K562 (cell line): ENCODE measurements at regions not wholly inside any gene's neighbourhood (a gene's known extent, or its start where the extent isn't known, plus 50 kb on each side); places are given as distances from the start of the nearest gene placed in this dataset.

Experiments used
- C11orf30 ChIP-seq: fragments of 450-650 bp; IDR thresholded peaks from 2 replicates; pipeline ENCODE4 v1.6.1; 2016; ENCODE audit warnings: low read depth, mild to moderate bottlenecking
- CBFB ChIP-seq: sonication (generic); formaldehyde crosslinking; IDR thresholded peaks from 2 replicates; pipeline ENCODE4 v1.4.0; 2020; ENCODE audit warnings: mild to moderate bottlenecking, missing genetic modification reagents
- EZH2 ChIP-seq: IDR thresholded peaks from 2 replicates; pipeline ENCODE4 v1.6.1; 2012; ENCODE audit warnings: low read depth, mild to moderate bottlenecking, inconsistent platforms, low read length, borderline replicate concordance
- GABPA ChIP-seq: fragments of 200-800 bp; sonication (Bioruptor generic); conservative IDR thresholded peaks from 2 replicates; pipeline ENCODE4 v1.6.1; 2016; ENCODE audit warnings: low read depth, missing genetic modification characterization, missing compliant biosample characterization
- HDAC6 ChIP-seq: IDR thresholded peaks from 2 replicates; pipeline ENCODE4 v1.6.1; 2012; ENCODE audit warnings: low read depth, mild to moderate bottlenecking, control low read depth, inconsistent platforms, low read length, moderate library complexity
- JUN ChIP-seq, 2 experiments: sonication (generic) in 1 of 2; formaldehyde crosslinking in 1 of 2; IDR thresholded peaks; 2 replicates each; pipeline versions ENCODE4 v1.6.1 to v1.8.0; 2012 to 2022; ENCODE audit warnings: borderline replicate concordance in 2 of 2, mild to moderate bottlenecking in 2 of 2, improper control_type of control experiment in 1 of 2, low read depth in 1 of 2, low read length in 1 of 2, missing genetic modification reagents in 1 of 2
- NFXL1 ChIP-seq: fragments of 450-650 bp; formaldehyde crosslinking; IDR thresholded peaks from 2 replicates; pipeline ENCODE4 v1.4.0; 2021; ENCODE audit warnings: mild to moderate bottlenecking
- RAD21 ChIP-seq, 2 experiments: fragments of 250-450 bp in 1 of 2; fragments of 450-650 bp in 1 of 2; sonication (Bioruptor Pico) in 1 of 2; formaldehyde crosslinking in 1 of 2; IDR thresholded peaks in 1 of 2; conservative IDR thresholded peaks in 1 of 2; 2 replicates each; pipeline versions ENCODE4 v1.4.0 to v1.8.0; 2020 to 2022; ENCODE audit warnings: mild to moderate bottlenecking in 2 of 2, moderate library complexity in 1 of 2
- RBM14 ChIP-seq: fragments of 200-400 bp; formaldehyde crosslinking; IDR thresholded peaks from 2 replicates; pipeline ENCODE4 v1.6.1; 2018; ENCODE audit warnings: low read depth, mild to moderate bottlenecking, low read length, moderate library complexity, borderline replicate concordance; ENCODE audit not compliant: insufficient read depth
- RBM39 ChIP-seq: fragments of 200-400 bp; formaldehyde crosslinking; optimal IDR thresholded peaks from 2 replicates; pipeline ENCODE3; 2018; ENCODE audit warnings: low read depth, low read length
- ZBTB7A ChIP-seq: IDR thresholded peaks from 2 replicates; pipeline ENCODE4 v1.6.1; 2011; ENCODE audit warnings: low read depth, mild to moderate bottlenecking, low read length, moderate library complexity, borderline replicate concordance; ENCODE audit not compliant: control insufficient read depth
- ZKSCAN3 ChIP-seq: fragments of 250-450 bp; sonication (Bioruptor Pico); IDR thresholded peaks from 2 replicates; pipeline ENCODE4 v1.4.0; 2020
- TF ChIP-seq, protein P1 (sequence below): sonication (generic); formaldehyde crosslinking; IDR thresholded peaks from 2 replicates; pipeline ENCODE4 v1.9.0; 2022; ENCODE audit warnings: mild to moderate bottlenecking, missing genetic modification reagents
- TF ChIP-seq, protein P2 (sequence below), 3 experiments: IDR thresholded peaks in 2 of 3; conservative IDR thresholded peaks in 1 of 3; 2 replicates each; pipeline ENCODE4 v1.5.1; 2011 to 2012; ENCODE audit warnings: low read length in 3 of 3, mild to moderate bottlenecking in 3 of 3, control low read depth in 2 of 3, improper control_type of control experiment in 1 of 3, inconsistent platforms in 1 of 3, low read depth in 1 of 3, mixed read lengths in 1 of 3, moderate library complexity in 1 of 3; ENCODE audit not compliant: insufficient read depth in 2 of 3

DNA sequence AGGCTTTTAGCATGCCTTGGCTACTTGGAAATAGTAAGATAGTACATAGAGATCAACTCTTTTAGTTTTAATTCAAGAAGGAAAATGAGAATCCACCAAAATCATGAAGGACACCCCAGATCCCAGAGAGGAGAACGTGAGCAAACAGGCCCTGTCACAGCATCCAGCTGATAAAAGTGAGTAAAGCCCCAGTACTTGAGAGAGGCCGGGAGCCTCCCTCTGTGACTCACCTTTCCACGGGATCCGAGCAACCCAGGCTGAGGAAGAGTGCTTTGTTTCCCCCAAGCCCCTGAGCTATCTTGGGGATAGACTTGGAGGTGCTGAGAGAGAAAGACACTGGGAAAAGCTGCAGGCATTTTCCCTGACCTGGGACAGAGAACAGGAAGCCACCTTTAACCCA is 238.6 kb downstream of the DUSP10 start:
- TF ChIP-seq RAD21 (CRISPR knock-in tag; conservative IDR thresholded peaks at IDR 0.05 in 1 of 2, IDR thresholded peaks at IDR 0.05 in 1 of 2) = no peak
- no peak for TF ChIP-seq JUN (IDR thresholded peaks at IDR 0.05; ENCODE audit: borderline replicate concordance, low read depth, low read length)
- no peak for TF ChIP-seq JUN (CRISPR knock-in tag; IDR thresholded peaks at IDR 0.05; ENCODE audit: borderline replicate concordance)
- TF ChIP-seq CBFB (CRISPR knock-in tag) = no peak
- TF ChIP-seq, protein P1, sequence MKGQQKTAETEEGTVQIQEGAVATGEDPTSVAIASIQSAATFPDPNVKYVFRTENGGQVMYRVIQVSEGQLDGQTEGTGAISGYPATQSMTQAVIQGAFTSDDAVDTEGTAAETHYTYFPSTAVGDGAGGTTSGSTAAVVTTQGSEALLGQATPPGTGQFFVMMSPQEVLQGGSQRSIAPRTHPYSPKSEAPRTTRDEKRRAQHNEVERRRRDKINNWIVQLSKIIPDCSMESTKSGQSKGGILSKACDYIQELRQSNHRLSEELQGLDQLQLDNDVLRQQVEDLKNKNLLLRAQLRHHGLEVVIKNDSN = no peak
- TF ChIP-seq RBM14 = no peak
- TF ChIP-seq NFXL1 (CRISPR knock-in tag) = no peak
- TF ChIP-seq ZKSCAN3 (CRISPR knock-in tag) = no peak
- TF ChIP-seq ZBTB7A = no peak
- TF ChIP-seq GABPA (tag) = no peak
- TF ChIP-seq, protein P2, sequence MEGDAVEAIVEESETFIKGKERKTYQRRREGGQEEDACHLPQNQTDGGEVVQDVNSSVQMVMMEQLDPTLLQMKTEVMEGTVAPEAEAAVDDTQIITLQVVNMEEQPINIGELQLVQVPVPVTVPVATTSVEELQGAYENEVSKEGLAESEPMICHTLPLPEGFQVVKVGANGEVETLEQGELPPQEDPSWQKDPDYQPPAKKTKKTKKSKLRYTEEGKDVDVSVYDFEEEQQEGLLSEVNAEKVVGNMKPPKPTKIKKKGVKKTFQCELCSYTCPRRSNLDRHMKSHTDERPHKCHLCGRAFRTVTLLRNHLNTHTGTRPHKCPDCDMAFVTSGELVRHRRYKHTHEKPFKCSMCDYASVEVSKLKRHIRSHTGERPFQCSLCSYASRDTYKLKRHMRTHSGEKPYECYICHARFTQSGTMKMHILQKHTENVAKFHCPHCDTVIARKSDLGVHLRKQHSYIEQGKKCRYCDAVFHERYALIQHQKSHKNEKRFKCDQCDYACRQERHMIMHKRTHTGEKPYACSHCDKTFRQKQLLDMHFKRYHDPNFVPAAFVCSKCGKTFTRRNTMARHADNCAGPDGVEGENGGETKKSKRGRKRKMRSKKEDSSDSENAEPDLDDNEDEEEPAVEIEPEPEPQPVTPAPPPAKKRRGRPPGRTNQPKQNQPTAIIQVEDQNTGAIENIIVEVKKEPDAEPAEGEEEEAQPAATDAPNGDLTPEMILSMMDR (IDR thresholded peaks at IDR 0.05 in 2 of 3, conservative IDR thresholded peaks at IDR 0.05 in 1 of 3; ENCODE audit: insufficient read depth in 2 of 3, low read depth in 1 of 3, low read length in 3 of 3) = no peak
- no peak for TF ChIP-seq EZH2
- TF ChIP-seq RBM39 = no peak
- no peak for TF ChIP-seq C11orf30
- no peak for TF ChIP-seq HDAC6
